ENCODE measurements at regions not wholly inside any gene's neighbourhood (a gene's known extent, or its start where the extent isn't known, plus 50 kb on each side); places are given as distances from the start of the nearest gene placed in this dataset.

GRCh38 chr9:80359941-80360881 lies 788.4 kb downstream of the TLE4 start:
- DNase-seq (ENCODE audit: low read depth in 4 of 4, low spot score in 3 of 4), result no peak

GRCh38 chr9:80359291-80359690 lies 787.5 kb downstream of the TLE4 start:
- DNase-seq (ENCODE audit: low read depth in 4 of 4, low spot score in 3 of 4), result no peak

- no peak for DNase-seq (ENCODE audit: low read depth in 4 of 4, low spot score in 3 of 4)
Measured at GRCh38 chr9:80352967-80353366, 781.2 kb downstream of the TLE4 start.

GRCh38 chr9:80351612-80352011 lies 779.8 kb downstream of the TLE4 start:
- DNase-seq (ENCODE audit: low read depth in 4 of 4, low spot score in 3 of 4), result no peak

- no peak for DNase-seq (ENCODE audit: low read depth in 4 of 4, low spot score in 3 of 4)
Measured at GRCh38 chr9:80326105-80326504, 754.3 kb downstream of the TLE4 start.

GRCh38 chr9:80320916-80321315 lies 749.2 kb downstream of the TLE4 start:
- DNase-seq (ENCODE audit: low read depth in 4 of 4, low spot score in 3 of 4), result no peak

- DNase-seq (ENCODE audit: low read depth in 4 of 4, low spot score in 3 of 4), result no peak
Measured at GRCh38 chr9:80320480-80320879, 748.7 kb downstream of the TLE4 start.

GRCh38 chr9:80305136-80305535 lies 733.4 kb downstream of the TLE4 start:
- no peak for DNase-seq (ENCODE audit: low read depth in 4 of 4, low spot score in 3 of 4)

- no peak for DNase-seq (ENCODE audit: low read depth in 4 of 4, low spot score in 3 of 4)
Measured at GRCh38 chr9:80294955-80295354, 723.2 kb downstream of the TLE4 start.

- no peak for DNase-seq (ENCODE audit: low read depth in 4 of 4, low spot score in 3 of 4)
Measured at GRCh38 chr9:80294318-80294717, 722.6 kb downstream of the TLE4 start.

GRCh38 chr9:80292231-80292630 lies 720.5 kb downstream of the TLE4 start:
- DNase-seq (ENCODE audit: low read depth in 4 of 4, low spot score in 3 of 4), result no peak

- no peak for DNase-seq (ENCODE audit: low read depth in 4 of 4, low spot score in 3 of 4)
Measured at GRCh38 chr9:80285326-80285725, 713.6 kb downstream of the TLE4 start.

- no peak for DNase-seq (ENCODE audit: low read depth in 4 of 4, low spot score in 3 of 4)
Measured at GRCh38 chr9:80282766-80283165, 711.0 kb downstream of the TLE4 start.

GRCh38 chr9:80259079-80259478 lies 687.3 kb downstream of the TLE4 start:
- no peak for DNase-seq (ENCODE audit: low read depth in 4 of 4, low spot score in 3 of 4)

GRCh38 chr9:80251778-80252177 lies 680.0 kb downstream of the TLE4 start:
- no peak for DNase-seq (ENCODE audit: low read depth in 4 of 4, low spot score in 3 of 4)

GRCh38 chr9:80242022-80242421 lies 670.3 kb downstream of the TLE4 start:
- no peak for DNase-seq (ENCODE audit: low read depth in 4 of 4, low spot score in 3 of 4)

- DNase-seq (ENCODE audit: low read depth in 4 of 4, low spot score in 3 of 4), result no peak
Measured at GRCh38 chr9:80235752-80236151, 664.0 kb downstream of the TLE4 start.

GRCh38 chr9:80233906-80234305 lies 662.1 kb downstream of the TLE4 start:
- no peak for DNase-seq (ENCODE audit: low read depth in 4 of 4, low spot score in 3 of 4)

- no peak for DNase-seq (ENCODE audit: low read depth in 4 of 4, low spot score in 3 of 4)
Measured at GRCh38 chr9:80233102-80233843, 661.5 kb downstream of the TLE4 start.

- no peak for DNase-seq (ENCODE audit: low read depth in 4 of 4, low spot score in 3 of 4)
Measured at GRCh38 chr9:80231318-80232236, 659.8 kb downstream of the TLE4 start.

GRCh38 chr9:80223897-80224296 lies 652.1 kb downstream of the TLE4 start:
- no peak for DNase-seq (ENCODE audit: low read depth in 4 of 4, low spot score in 3 of 4)
